ENCODE measurements at regions not wholly inside any gene's neighbourhood (a gene's known extent, or its start where the extent isn't known, plus 50 kb on each side); places are given as distances from the start of the nearest gene placed in this dataset.

- Histone ChIP-seq H3K4me1 (ENCODE audit: control insufficient read depth in 1 of 2, insufficient read depth in 1 of 2, low read depth in 1 of 2, low read length in 1 of 2) (no peaks in the 10 kb centered on the region), H3K27me3 (peaks cover 9% of the 10 kb centered on the region), H3K36me3 (no peaks in the 10 kb centered on the region), H3K4me3 (ENCODE audit: low read depth in 1 of 2, low read length in 1 of 2) (no peak overlapping the region), H3K9me3 (no peaks in the 10 kb centered on the region), H3K27ac (no peak overlapping the region)
- no peak for TF ChIP-seq CTCF (IDR thresholded peaks at IDR 0.05)
Measured at GRCh38 chr11:64474680-64475079, 81.1 kb upstream of the SLC22A11 start.

GRCh38 chr11:64475145-64475544 lies 80.6 kb upstream of the SLC22A11 start:
- Histone ChIP-seq H3K27me3 (peaks cover 4% of the 10 kb centered on the region), H3K4me3 (ENCODE audit: low read depth in 1 of 2, low read length in 1 of 2) (no peak overlapping the region), H3K9me3 (no peaks in the 10 kb centered on the region), H3K27ac (no peak overlapping the region), H3K36me3 (no peaks in the 10 kb centered on the region), H3K4me1 (ENCODE audit: control insufficient read depth in 1 of 2, insufficient read depth in 1 of 2, low read depth in 1 of 2, low read length in 1 of 2) (no peaks in the 10 kb centered on the region)
- TF ChIP-seq CTCF (IDR thresholded peaks at IDR 0.05): no peak

GRCh38 chr11:64476881-64477280 lies 78.9 kb upstream of the SLC22A11 start:
- Histone ChIP-seq H3K27ac (no peak overlapping the region), H3K4me3 (ENCODE audit: low read depth in 1 of 2, low read length in 1 of 2) (no peak overlapping the region), H3K9me3 (no peaks in the 10 kb centered on the region), H3K27me3 (no peaks in the 10 kb centered on the region), H3K4me1 (ENCODE audit: control insufficient read depth in 1 of 2, insufficient read depth in 1 of 2, low read depth in 1 of 2, low read length in 1 of 2) (no peaks in the 10 kb centered on the region), H3K36me3 (no peaks in the 10 kb centered on the region)
- TF ChIP-seq CTCF (IDR thresholded peaks at IDR 0.05): no peak

- Histone ChIP-seq H3K36me3 (no peaks in the 10 kb centered on the region), H3K4me3 (ENCODE audit: low read depth in 1 of 2, low read length in 1 of 2) (no peak overlapping the region), H3K27me3 (no peaks in the 10 kb centered on the region), H3K4me1 (ENCODE audit: control insufficient read depth in 1 of 2, insufficient read depth in 1 of 2, low read depth in 1 of 2, low read length in 1 of 2) (no peaks in the 10 kb centered on the region), H3K27ac (no peak overlapping the region), H3K9me3 (no peaks in the 10 kb centered on the region)
- no peak for TF ChIP-seq CTCF (IDR thresholded peaks at IDR 0.05)
Measured at GRCh38 chr11:64477675-64478074, 78.1 kb upstream of the SLC22A11 start.

- TF ChIP-seq CTCF (IDR thresholded peaks at IDR 0.05): no peak
- Histone ChIP-seq H3K4me3 (ENCODE audit: low read depth in 1 of 2, low read length in 1 of 2) (no peak overlapping the region), H3K27ac (no peak overlapping the region), H3K36me3 (no peaks in the 10 kb centered on the region), H3K27me3 (no peaks in the 10 kb centered on the region), H3K4me1 (ENCODE audit: control insufficient read depth in 1 of 2, insufficient read depth in 1 of 2, low read depth in 1 of 2, low read length in 1 of 2) (no peaks in the 10 kb centered on the region), H3K9me3 (no peaks in the 10 kb centered on the region)
Measured at GRCh38 chr11:64482588-64482987, 73.2 kb upstream of the SLC22A11 start.
